ENCODE measurements at regions not wholly inside any gene's neighbourhood (a gene's known extent, or its start where the extent isn't known, plus 50 kb on each side); places are given as distances from the start of the nearest gene placed in this dataset.

- Mint-ChIP-seq H3K27me3 (no peaks in the 10 kb centered on the region), H3K4me3 (no peak overlapping the region), H3K4me1 (no peaks in the 10 kb centered on the region), H3K27ac (no peak overlapping the region), H3K9me3 (ENCODE audit: insufficient read depth) (peaks cover 13% of the 10 kb centered on the region)
- TF ChIP-seq, protein P1, sequence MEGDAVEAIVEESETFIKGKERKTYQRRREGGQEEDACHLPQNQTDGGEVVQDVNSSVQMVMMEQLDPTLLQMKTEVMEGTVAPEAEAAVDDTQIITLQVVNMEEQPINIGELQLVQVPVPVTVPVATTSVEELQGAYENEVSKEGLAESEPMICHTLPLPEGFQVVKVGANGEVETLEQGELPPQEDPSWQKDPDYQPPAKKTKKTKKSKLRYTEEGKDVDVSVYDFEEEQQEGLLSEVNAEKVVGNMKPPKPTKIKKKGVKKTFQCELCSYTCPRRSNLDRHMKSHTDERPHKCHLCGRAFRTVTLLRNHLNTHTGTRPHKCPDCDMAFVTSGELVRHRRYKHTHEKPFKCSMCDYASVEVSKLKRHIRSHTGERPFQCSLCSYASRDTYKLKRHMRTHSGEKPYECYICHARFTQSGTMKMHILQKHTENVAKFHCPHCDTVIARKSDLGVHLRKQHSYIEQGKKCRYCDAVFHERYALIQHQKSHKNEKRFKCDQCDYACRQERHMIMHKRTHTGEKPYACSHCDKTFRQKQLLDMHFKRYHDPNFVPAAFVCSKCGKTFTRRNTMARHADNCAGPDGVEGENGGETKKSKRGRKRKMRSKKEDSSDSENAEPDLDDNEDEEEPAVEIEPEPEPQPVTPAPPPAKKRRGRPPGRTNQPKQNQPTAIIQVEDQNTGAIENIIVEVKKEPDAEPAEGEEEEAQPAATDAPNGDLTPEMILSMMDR (IDR thresholded peaks at IDR 0.05) = no peak
- TF ChIP-seq EZH2 (IDR thresholded peaks at IDR 0.05; ENCODE audit: borderline replicate concordance, insufficient read depth, low read depth, low read length, poor library complexity, severe bottlenecking) = no peak
- no peak overlapping the region for H3K4me3 ChIP-seq (ENCODE audit: control extremely low read depth in 1 of 5, extremely low read depth in 1 of 5, insufficient read depth in 1 of 5, low read depth in 2 of 5, low read length in 4 of 5)
- intact Hi-C loops (cut with micrococcal nuclease) = no loop called here
- H3K27ac ChIP-seq (ENCODE audit: low read length in 2 of 2) = no peak overlapping the region
- no peak overlapping the region for H3K9ac ChIP-seq (ENCODE audit: low read length)
- no peaks in the 10 kb centered on the region for H3K27me3 ChIP-seq (replicated peaks in 1 of 4; ENCODE audit: control extremely low read depth in 1 of 4, control insufficient read depth in 3 of 4, insufficient read depth in 4 of 4, low read length in 3 of 4)
- H4K20me1 ChIP-seq (ENCODE audit: control insufficient read depth, insufficient read depth, low read length, poor library complexity, severe bottlenecking) = no peaks in the 10 kb centered on the region
- WGBS (ENCODE audit: insufficient coverage) = no CpG with 5 or more reads among the region's 1 CpG
- no peak overlapping the region for H3K4me2 ChIP-seq (replicated peaks; ENCODE audit: low read depth, low read length, poor library complexity, severe bottlenecking)
- H3K36me3 ChIP-seq (replicated peaks in 1 of 2; ENCODE audit: control extremely low read depth in 1 of 2, control insufficient read depth in 1 of 2, extremely low read depth in 1 of 2, insufficient read depth in 2 of 2, low read length in 1 of 2) = no peaks in the 10 kb centered on the region
- CTCF ChIA-PET = no interaction called here
- H3K4me1 ChIP-seq (ENCODE audit: control insufficient read depth in 2 of 2, insufficient read depth in 2 of 2, low read length in 2 of 2) = no peaks in the 10 kb centered on the region
- H3K79me2 ChIP-seq (ENCODE audit: control insufficient read depth, insufficient read depth, low read length) = no peaks in the 10 kb centered on the region
- peaks cover 0 to 2% (median 1%) of the 10 kb centered on the region in 3 donors for H3K9me3 ChIP-seq (ENCODE audit: control extremely low read depth in 1 of 3, control insufficient read depth in 2 of 3, insufficient read depth in 1 of 3, low read length in 2 of 3)
- no peak for DNase-seq
- no peak for ATAC-seq (ENCODE audit: low read depth)
- no peak overlapping the region for H2AFZ ChIP-seq (ENCODE audit: insufficient read depth, low read depth, low read length, poor library complexity, severe bottlenecking)
- POLR2A ChIA-PET = no interaction called here
Measured at GRCh38 chr4:79073471-79073870, 134.2 kb upstream of the PAQR3 start.

- CTCF ChIA-PET = no interaction called here
- intact Hi-C loops (cut with micrococcal nuclease) = no loop called here
- WGBS (ENCODE audit: insufficient coverage) = no CpG with 5 or more reads among the region's 1 CpG
Measured at GRCh38 chr4:79065262-79065661, 126.0 kb upstream of the PAQR3 start.

More at GRCh38 chr4:79065262-79065661, 126.0 kb upstream of the PAQR3 start:
- Mint-ChIP-seq H3K4me1 (no peaks in the 10 kb centered on the region), H3K9me3 (ENCODE audit: insufficient read depth) (no peaks in the 10 kb centered on the region), H3K27me3 (peaks cover 4% of the 10 kb centered on the region), H3K27ac (no peak overlapping the region), H3K4me3 (no peak overlapping the region)
- POLR2A ChIA-PET = no interaction called here
- ATAC-seq (ENCODE audit: low read depth) (no peak), DNase-seq (no peak)
- Histone ChIP-seq H3K36me3 (replicated peaks in 1 of 2; ENCODE audit: control extremely low read depth in 1 of 2, control insufficient read depth in 1 of 2, extremely low read depth in 1 of 2, insufficient read depth in 2 of 2, low read length in 1 of 2) (no peaks in the 10 kb centered on the region), H3K27ac (ENCODE audit: low read length in 2 of 2) (no peak overlapping the region), H3K4me1 (ENCODE audit: control insufficient read depth in 2 of 2, insufficient read depth in 2 of 2, low read length in 2 of 2) (no peaks in the 10 kb centered on the region), H3K27me3 (replicated peaks in 1 of 4; ENCODE audit: control extremely low read depth in 1 of 4, control insufficient read depth in 3 of 4, insufficient read depth in 4 of 4, low read length in 3 of 4) (no peaks in the 10 kb centered on the region), H3K4me2 (replicated peaks; ENCODE audit: low read depth, low read length, poor library complexity, severe bottlenecking) (no peak overlapping the region), H4K20me1 (ENCODE audit: control insufficient read depth, insufficient read depth, low read length, poor library complexity, severe bottlenecking) (no peaks in the 10 kb centered on the region), H3K79me2 (ENCODE audit: control insufficient read depth, insufficient read depth, low read length) (no peaks in the 10 kb centered on the region), H2AFZ (ENCODE audit: insufficient read depth, low read depth, low read length, poor library complexity, severe bottlenecking) (no peak overlapping the region), H3K9me3 (ENCODE audit: control extremely low read depth in 1 of 3, control insufficient read depth in 2 of 3, insufficient read depth in 1 of 3, low read length in 2 of 3) (no peaks in the 10 kb centered on the region), H3K9ac (ENCODE audit: low read length) (no peak overlapping the region), H3K4me3 (ENCODE audit: control extremely low read depth in 1 of 5, extremely low read depth in 1 of 5, insufficient read depth in 1 of 5, low read depth in 2 of 5, low read length in 4 of 5) (no peak overlapping the region)
- TF ChIP-seq, protein P1 (IDR thresholded peaks at IDR 0.05) = no peak
